WTC11 (cell line): ENCODE measurements at regions not wholly inside any gene's neighbourhood (a gene's known extent, or its start where the extent isn't known, plus 50 kb on each side); places are given as distances from the start of the nearest gene placed in this dataset.
A peak's percentile ranks its signal among the peaks of the same experiment; 100 is the strongest.

Source experiments
- ATAC-seq: fragments of 200-7000 bp; cut with Tn5 transposase; 2 replicates; pipeline ENCODE4 v1.10.0; 2021; ENCODE audit warnings: mild to moderate bottlenecking, moderate library complexity
- CTCF ChIA-PET: fragments of 300-600 bp; sonication (Branson Sonifier 250); formaldehyde crosslinking; loops from one replicate; lab custom pipeline; 2021; ENCODE audit warnings: antibody characterized with exemption; lab: Charles Lee
- POLR2A ChIA-PET: fragments of 350-600 bp; sonication (Branson Sonifier 250); formaldehyde crosslinking; loops from one replicate; lab custom pipeline; 2021; ENCODE audit warnings: antibody characterized with exemption; lab: Charles Lee
- DNase-seq: peaks from one replicate; pipeline ENCODE4 v3.0.0; 2021; ENCODE audit warnings: low spot score
- H3K27ac Mint-ChIP-seq: 2 replicates; pipeline ENCODE4 v1.8.0; 2021; ENCODE audit warnings: mixed read lengths
- H3K27me3 Mint-ChIP-seq: 2 replicates; pipeline ENCODE4 v1.8.0; 2021; ENCODE audit warnings: low read depth, mild to moderate bottlenecking, moderate library complexity, mixed read lengths
- H3K36me3 Mint-ChIP-seq: 2 replicates; pipeline ENCODE4 v1.8.0; 2021; ENCODE audit warnings: mixed read lengths
- H3K4me1 Mint-ChIP-seq: 2 replicates; pipeline ENCODE4 v1.8.0; 2022; ENCODE audit warnings: mixed read lengths
- H3K4me3 Mint-ChIP-seq: 2 replicates; pipeline ENCODE4 v1.8.0; 2021; ENCODE audit warnings: mild to moderate bottlenecking, moderate library complexity, mixed read lengths
- H3K9me3 Mint-ChIP-seq: 2 replicates; pipeline ENCODE4 v1.8.0; 2021; ENCODE audit warnings: mixed read lengths
- AR ChIP-seq: fragments of 250-450 bp; sonication (Bioruptor Pico); IDR thresholded peaks from 2 replicates; pipeline ENCODE4 v1.9.0; 2021; ENCODE audit warnings: mild to moderate bottlenecking
- ARID4B ChIP-seq: sonication (generic); formaldehyde crosslinking; IDR thresholded peaks from 2 replicates; pipeline ENCODE4 v1.8.0; 2023; ENCODE audit warnings: missing genetic modification reagents, mild to moderate bottlenecking, borderline replicate concordance
- ATF6 ChIP-seq: sonication (generic); formaldehyde crosslinking; IDR thresholded peaks from 2 replicates; pipeline ENCODE4 v1.8.1; 2023; ENCODE audit warnings: mild to moderate bottlenecking, missing genetic modification reagents
- ELF4 ChIP-seq: sonication (generic); formaldehyde crosslinking; IDR thresholded peaks from 2 replicates; pipeline ENCODE4 v1.8.1; 2022; ENCODE audit warnings: low read depth, mild to moderate bottlenecking, moderate library complexity, missing genetic modification reagents
- FOXP1 ChIP-seq: sonication (generic); formaldehyde crosslinking; IDR thresholded peaks from 2 replicates; pipeline ENCODE4 v1.8.0; 2022; ENCODE audit warnings: missing genetic modification reagents, mild to moderate bottlenecking, moderate library complexity, borderline replicate concordance
- NFYB ChIP-seq: sonication (generic); formaldehyde crosslinking; conservative IDR thresholded peaks from 2 replicates; pipeline ENCODE4 v1.8.0; 2022; ENCODE audit warnings: low read depth, missing genetic modification reagents
- RELA ChIP-seq: sonication (generic); formaldehyde crosslinking; IDR thresholded peaks from 2 replicates; pipeline ENCODE4 v1.8.1; 2022; ENCODE audit warnings: missing genetic modification reagents, mild to moderate bottlenecking, borderline replicate concordance
- STAT6 ChIP-seq: sonication (generic); formaldehyde crosslinking; conservative IDR thresholded peaks from 2 replicates; pipeline ENCODE4 v1.8.1; 2023; ENCODE audit warnings: mild to moderate bottlenecking, low read depth, missing genetic modification reagents, moderate library complexity
- TEAD1 ChIP-seq: sonication (generic); formaldehyde crosslinking; IDR thresholded peaks from 2 replicates; pipeline ENCODE4 v1.8.0; 2022; ENCODE audit warnings: mild to moderate bottlenecking, missing genetic modification reagents
- ZNF396 ChIP-seq: fragments of 250-450 bp; sonication (Bioruptor Pico); IDR thresholded peaks from 2 replicates; pipeline ENCODE4 v1.8.0; 2021; ENCODE audit warnings: mild to moderate bottlenecking, moderate library complexity, borderline replicate concordance
- ZNF423 ChIP-seq: fragments of 250-450 bp; sonication (Bioruptor Pico); IDR thresholded peaks from 2 replicates; pipeline ENCODE4 v2.1.2; 2022; ENCODE audit warnings: mild to moderate bottlenecking, moderate library complexity

GRCh38 chr12:5318874-5319273, 113.0 kb upstream of the NTF3 start:
- no peaks in the 10 kb centered on the region; the same call in none of the 2 replicates for H3K27me3 Mint-ChIP-seq
- no peak overlapping the region for H3K4me3 Mint-ChIP-seq
- peaks cover 26% of the 10 kb centered on the region for H3K36me3 Mint-ChIP-seq
- H3K9me3 Mint-ChIP-seq: peaks cover 52% of the 10 kb centered on the region
- H3K4me1 Mint-ChIP-seq: no peaks in the 10 kb centered on the region
- H3K27ac Mint-ChIP-seq: no peak overlapping the region
- no peak for ATAC-seq
- no peak for TF ChIP-seq ARID4B
- no peak for TF ChIP-seq AR (CRISPR knock-in tag)
- no peak for TF ChIP-seq ELF4
- TF ChIP-seq TEAD1 (CRISPR knock-in tag): no peak
- no peak for TF ChIP-seq FOXP1
- no peak for TF ChIP-seq ATF6 (CRISPR knock-in tag)
- TF ChIP-seq RELA (CRISPR knock-in tag): no peak
- TF ChIP-seq NFYB: no peak
- no peak for TF ChIP-seq STAT6 (CRISPR knock-in tag)
- TF ChIP-seq, all 79 proteins: peak for 0
- POLR2A ChIA-PET: interaction anchor here (0.7 kb wide), 1 partner anchor 105 kb away, joined by 3 read pairs; no protein-coding TSS in a partner anchor
- CTCF ChIA-PET: no interaction called here
- DNase-seq: no peak

- H3K9me3 Mint-ChIP-seq: peaks cover 15% of the 10 kb centered on the region
- peaks cover 13% of the 10 kb centered on the region for H3K4me1 Mint-ChIP-seq
- ChIA-PET POLR2A (no interaction called here), CTCF (interaction anchor here (1.2 to 1.5 kb wide), 2 partner anchors 99 to 475 kb away, joined by 3 to 4 read pairs; no protein-coding TSS in a partner anchor)
- DNase-seq (no peak), ATAC-seq (peak; percentile 52)
- H3K36me3 Mint-ChIP-seq: peaks cover 11% of the 10 kb centered on the region; the same call in 1 of the 2 replicates
- no peak for TF ChIP-seq ZNF396 (CRISPR knock-in tag)
- peak; percentile 62; the same call in 1 of the 2 replicates for TF ChIP-seq ZNF423 (CRISPR knock-in tag)
- no peak overlapping the region for H3K4me3 Mint-ChIP-seq
- H3K27me3 Mint-ChIP-seq: no peaks in the 10 kb centered on the region
- H3K27ac Mint-ChIP-seq: peak overlapping the region; percentile 55; the same call in 1 of the 2 replicates
These were observed 103.0 kb upstream of the NTF3 start for GRCh38 chr12:5328669-5329517.
